ENCODE measurements at regions not wholly inside any gene's neighbourhood (a gene's known extent, or its start where the extent isn't known, plus 50 kb on each side); places are given as distances from the start of the nearest gene placed in this dataset.

- TF ChIP-seq CTCF (IDR thresholded peaks at IDR 0.05) (no peak), POLR2A (IDR thresholded peaks at IDR 0.05) (no peak)
Measured at GRCh38 chr3:74057169-74057568, 432.4 kb upstream of the PDZRN3 start.

Data from vagina (tissue), 2 donors.